ENCODE measurements at regions not wholly inside any gene's neighbourhood (a gene's known extent, or its start where the extent isn't known, plus 50 kb on each side); places are given as distances from the start of the nearest gene placed in this dataset.
"Not testable (repeated sequence)": the region's sequence is repeated elsewhere in the genome, so short reads cannot be mapped to it uniquely, and the experiment has no call there.

DNA sequence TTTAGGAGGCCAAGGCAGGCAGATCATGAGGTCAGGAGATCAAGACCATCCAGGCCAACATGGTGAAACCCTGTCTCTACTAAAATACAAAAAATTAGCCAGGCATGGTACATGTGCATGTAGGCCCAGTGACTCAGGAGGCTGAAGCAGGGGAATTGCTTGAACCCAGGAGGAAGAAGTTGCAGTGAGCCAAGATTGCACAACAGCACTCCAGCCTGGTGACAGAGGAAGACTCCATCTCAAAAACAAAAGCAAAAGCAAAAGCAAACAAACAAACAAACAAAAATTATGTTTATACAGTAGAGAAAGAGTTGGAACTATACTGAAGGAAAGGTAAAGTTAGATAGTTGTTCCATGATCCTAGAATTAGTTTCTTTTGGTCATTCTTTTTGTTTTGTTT, 564.9 kb upstream of the GRID2 start:
- TF ChIP-seq, protein P1, sequence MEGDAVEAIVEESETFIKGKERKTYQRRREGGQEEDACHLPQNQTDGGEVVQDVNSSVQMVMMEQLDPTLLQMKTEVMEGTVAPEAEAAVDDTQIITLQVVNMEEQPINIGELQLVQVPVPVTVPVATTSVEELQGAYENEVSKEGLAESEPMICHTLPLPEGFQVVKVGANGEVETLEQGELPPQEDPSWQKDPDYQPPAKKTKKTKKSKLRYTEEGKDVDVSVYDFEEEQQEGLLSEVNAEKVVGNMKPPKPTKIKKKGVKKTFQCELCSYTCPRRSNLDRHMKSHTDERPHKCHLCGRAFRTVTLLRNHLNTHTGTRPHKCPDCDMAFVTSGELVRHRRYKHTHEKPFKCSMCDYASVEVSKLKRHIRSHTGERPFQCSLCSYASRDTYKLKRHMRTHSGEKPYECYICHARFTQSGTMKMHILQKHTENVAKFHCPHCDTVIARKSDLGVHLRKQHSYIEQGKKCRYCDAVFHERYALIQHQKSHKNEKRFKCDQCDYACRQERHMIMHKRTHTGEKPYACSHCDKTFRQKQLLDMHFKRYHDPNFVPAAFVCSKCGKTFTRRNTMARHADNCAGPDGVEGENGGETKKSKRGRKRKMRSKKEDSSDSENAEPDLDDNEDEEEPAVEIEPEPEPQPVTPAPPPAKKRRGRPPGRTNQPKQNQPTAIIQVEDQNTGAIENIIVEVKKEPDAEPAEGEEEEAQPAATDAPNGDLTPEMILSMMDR (IDR thresholded peaks at IDR 0.05) = not testable (repeated sequence)
- TF ChIP-seq ZFX (IDR thresholded peaks at IDR 0.05; ENCODE audit: borderline replicate concordance) = not testable (repeated sequence)

All from 22Rv1 (cell line).